ENCODE measurements at regions not wholly inside any gene's neighbourhood (a gene's known extent, or its start where the extent isn't known, plus 50 kb on each side); places are given as distances from the start of the nearest gene placed in this dataset.

- TF ChIP-seq CTCF (IDR thresholded peaks at IDR 0.05; ENCODE audit: low read depth, low read length) = no peak
- H3K4me1 ChIP-seq (ENCODE audit: low read depth) = no peaks in the 10 kb centered on the region
- H3K36me3 ChIP-seq = no peaks in the 10 kb centered on the region
- DNase-seq (ENCODE audit: low read depth in 1 of 2, low spot score in 1 of 2) = no peak
- H3K27ac ChIP-seq = no peak overlapping the region
- no peaks in the 10 kb centered on the region for H3K27me3 ChIP-seq
- H3K9me3 ChIP-seq (ENCODE audit: low read depth) = no peaks in the 10 kb centered on the region
- H3K4me3 ChIP-seq = no peak overlapping the region
These were observed 85.6 kb upstream of the BEND6 start for GRCh38 chr6:56869346-56869745.

GRCh38 chr6:56868687-56869086 is 86.2 kb upstream of the BEND6 start:
- H3K27ac ChIP-seq = no peak overlapping the region

GRCh38 chr6:56866917-56867522 is 87.9 kb upstream of the BEND6 start:
- peak in 1 of 2 donors; percentile 31 for DNase-seq (ENCODE audit: low read depth in 1 of 2, low spot score in 1 of 2)
- H3K27me3 ChIP-seq = no peaks in the 10 kb centered on the region
- TF ChIP-seq CTCF (IDR thresholded peaks at IDR 0.05; ENCODE audit: low read depth, low read length) = no peak
- H3K9me3 ChIP-seq (ENCODE audit: low read depth) = no peaks in the 10 kb centered on the region
- no peak overlapping the region for H3K27ac ChIP-seq
- H3K4me3 ChIP-seq = no peak overlapping the region
- no peaks in the 10 kb centered on the region for H3K4me1 ChIP-seq (ENCODE audit: low read depth)
- H3K36me3 ChIP-seq = no peaks in the 10 kb centered on the region

More at GRCh38 chr6:56868687-56869086, 86.2 kb upstream of the BEND6 start:
- H3K27me3 ChIP-seq = no peaks in the 10 kb centered on the region
- H3K36me3 ChIP-seq = no peaks in the 10 kb centered on the region
- H3K9me3 ChIP-seq (ENCODE audit: low read depth) = no peaks in the 10 kb centered on the region
- DNase-seq (ENCODE audit: low read depth in 1 of 2, low spot score in 1 of 2) = peak in 1 of 2 donors; percentile 72
- TF ChIP-seq CTCF (IDR thresholded peaks at IDR 0.05; ENCODE audit: low read depth, low read length) = no peak
- H3K4me3 ChIP-seq = no peak overlapping the region
- H3K4me1 ChIP-seq (ENCODE audit: low read depth) = no peaks in the 10 kb centered on the region

- no peak for DNase-seq (ENCODE audit: low read depth in 1 of 2, low spot score in 1 of 2)
- Histone ChIP-seq H3K27me3 (no peaks in the 10 kb centered on the region), H3K27ac (no peak overlapping the region), H3K4me1 (ENCODE audit: low read depth) (no peaks in the 10 kb centered on the region), H3K36me3 (no peaks in the 10 kb centered on the region), H3K4me3 (no peak overlapping the region), H3K9me3 (ENCODE audit: low read depth) (no peaks in the 10 kb centered on the region)
- TF ChIP-seq CTCF (IDR thresholded peaks at IDR 0.05; ENCODE audit: low read depth, low read length) = no peak
These were observed 89.6 kb upstream of the BEND6 start for GRCh38 chr6:56865081-56865875.

- Histone ChIP-seq H3K9me3 (ENCODE audit: low read depth) (no peaks in the 10 kb centered on the region), H3K4me3 (no peak overlapping the region), H3K27me3 (no peaks in the 10 kb centered on the region), H3K36me3 (no peaks in the 10 kb centered on the region), H3K4me1 (ENCODE audit: low read depth) (no peaks in the 10 kb centered on the region), H3K27ac (no peak overlapping the region)
- DNase-seq (ENCODE audit: low read depth in 1 of 2, low spot score in 1 of 2) = no peak
- no peak for TF ChIP-seq CTCF (IDR thresholded peaks at IDR 0.05; ENCODE audit: low read depth, low read length)
These were observed 90.7 kb upstream of the BEND6 start for GRCh38 chr6:56864171-56864616.

Measured in cardiac muscle cell (in vitro differentiated cells and primary cell).